ENCODE measurements at regions not wholly inside any gene's neighbourhood (a gene's known extent, or its start where the extent isn't known, plus 50 kb on each side); places are given as distances from the start of the nearest gene placed in this dataset.
A peak's percentile ranks its signal among the peaks of the same experiment; 100 is the strongest.
"Not testable (repeated sequence)": the region's sequence is repeated elsewhere in the genome, so short reads cannot be mapped to it uniquely, and the experiment has no call there.

GRCh38 chr3:10688548-10689172 is 127.4 kb upstream of the SLC6A11 start:
- no peak for DNase-seq
- intact Hi-C loops (cut with DNase I) = no loop called here

GRCh38 chr3:10692039-10692622 is 123.9 kb upstream of the SLC6A11 start:
- DNase-seq = peak in 1 of 42 donors; percentile 29
- intact Hi-C loops (cut with DNase I) = no loop called here

- peak in 1 of 42 donors; percentile 23 for DNase-seq
Measured at GRCh38 chr3:10693457-10693856, 122.6 kb upstream of the SLC6A11 start.

GRCh38 chr3:10694179-10694578 is 121.8 kb upstream of the SLC6A11 start:
- intact Hi-C loops (cut with DNase I) = no loop called here
- DNase-seq = no peak

More at GRCh38 chr3:10693457-10693856, 122.6 kb upstream of the SLC6A11 start:
- intact Hi-C loops (cut with DNase I) = no loop called here

GRCh38 chr3:10695186-10695585 is 120.8 kb upstream of the SLC6A11 start:
- intact Hi-C loops (cut with DNase I); DNase-seq: not testable (repeated sequence)

GRCh38 chr3:10695595-10696285 is 120.3 kb upstream of the SLC6A11 start:
- peak; percentile 26 to 91 (median 76) for DNase-seq
- intact Hi-C loops (cut with DNase I) = no loop called here

- intact Hi-C loops (cut with DNase I) = no loop called here
- DNase-seq = no peak
Measured at GRCh38 chr3:10697918-10698317, 118.1 kb upstream of the SLC6A11 start.

GRCh38 chr3:10700821-10701220 is 115.2 kb upstream of the SLC6A11 start:
- DNase-seq = no peak
- intact Hi-C loops (cut with DNase I) = no loop called here

- DNase-seq = peak; percentile 36 to 95 (median 78)
- intact Hi-C loops (cut with DNase I) = no loop called here
Measured at GRCh38 chr3:10702961-10703740, 112.9 kb upstream of the SLC6A11 start.

GRCh38 chr3:10703875-10704274 is 112.2 kb upstream of the SLC6A11 start:
- intact Hi-C loops (cut with DNase I) = no loop called here
- DNase-seq = no peak

GRCh38 chr3:10706156-10706739 is 109.8 kb upstream of the SLC6A11 start:
- DNase-seq = peak in 24 of 42 donors; percentile 12 to 65 (median 50)
- intact Hi-C loops (cut with DNase I) = no loop called here

GRCh38 chr3:10706740-10707399 is 109.2 kb upstream of the SLC6A11 start:
- DNase-seq = no peak
- intact Hi-C loops (cut with DNase I) = no loop called here

GRCh38 chr3:10707400-10708215 is 108.4 kb upstream of the SLC6A11 start:
- intact Hi-C loops (cut with DNase I) = no loop called here
- peak in 18 of 42 donors; percentile 21 to 74 (median 42) for DNase-seq

GRCh38 chr3:10708216-10708893 is 107.7 kb upstream of the SLC6A11 start:
- peak in 1 of 42 donors; percentile 27 for DNase-seq
- intact Hi-C loops (cut with DNase I) = no loop called here

GRCh38 chr3:10709110-10709781 is 106.8 kb upstream of the SLC6A11 start:
- DNase-seq = no peak
- intact Hi-C loops (cut with DNase I) = no loop called here

GRCh38 chr3:10712121-10712520 is 103.9 kb upstream of the SLC6A11 start:
- intact Hi-C loops (cut with DNase I) = no loop called here
- DNase-seq = peak in 1 of 42 donors; percentile 18

- DNase-seq = peak in 1 of 42 donors; percentile 27
- intact Hi-C loops (cut with DNase I) = no loop called here
Measured at GRCh38 chr3:10713656-10714055, 102.4 kb upstream of the SLC6A11 start.

Data from head of caudate nucleus (tissue), 42 donors.